CD14-positive monocyte (primary cell): ENCODE measurements at regions not wholly inside any gene's neighbourhood (a gene's known extent, or its start where the extent isn't known, plus 50 kb on each side); places are given as distances from the start of the nearest gene placed in this dataset.

Experiments used
- DNase-seq, 3 donors: peaks; one replicate each; pipeline ENCODE4 v3.0.0-alpha.2; 2011 to 2022
- H2AFZ ChIP-seq: 2 replicates; pipeline ENCODE4 v1.6.0; 2012; ENCODE audit warnings: mild to moderate bottlenecking, low read depth, low read length, inconsistent platforms; ENCODE audit not compliant: insufficient read depth, poor library complexity, severe bottlenecking
- H3K27ac ChIP-seq, 2 donors: 1 replicate in 1 of 2; 2 replicates in 1 of 2; pipeline ENCODE4 v1.5.1; 2012 to 2013; ENCODE audit warnings: low read length in 2 of 2, control low read depth in 1 of 2, inconsistent platforms in 1 of 2, low read depth in 1 of 2, mild to moderate bottlenecking in 1 of 2
- H3K27me3 ChIP-seq, 2 donors: one replicate each; pipeline versions ENCODE4 v1.6.0 to v1.6.1; 2011 to 2013; ENCODE audit warnings: low read length in 2 of 2; ENCODE audit not compliant: control insufficient read depth in 2 of 2, insufficient read depth in 2 of 2
- H3K36me3 ChIP-seq, 2 donors: replicated peaks in 1 of 2; 1 replicate in 1 of 2; 2 replicates in 1 of 2; pipeline versions ENCODE4 v1.5.1 to v1.6.1; 2012 to 2013; ENCODE audit warnings: low read length in 2 of 2, control low read depth in 1 of 2, inconsistent platforms in 1 of 2, mild to moderate bottlenecking in 1 of 2; ENCODE audit not compliant: insufficient read depth in 2 of 2, control insufficient read depth in 1 of 2
- H3K4me1 ChIP-seq, 2 donors: 1 replicate in 1 of 2; 2 replicates in 1 of 2; pipeline versions ENCODE4 v1.5.1 to v1.6.1; 2012 to 2013; ENCODE audit warnings: low read length in 2 of 2, control low read depth in 1 of 2, inconsistent platforms in 1 of 2, mild to moderate bottlenecking in 1 of 2, moderate library complexity in 1 of 2; ENCODE audit not compliant: insufficient read depth in 2 of 2, control insufficient read depth in 1 of 2
- H3K4me2 ChIP-seq: replicated peaks from 2 replicates; pipeline ENCODE3; 2012; ENCODE audit warnings: low read length, moderate library complexity, mild to moderate bottlenecking; ENCODE audit not compliant: poor library complexity, severe bottlenecking; ENCODE audit errors: extremely low read depth
- H3K4me3 ChIP-seq, 3 experiments: fragments of 200-600 bp in 1 of 3; sonication (generic) in 1 of 3; replicated peaks in 1 of 3; 1 replicate in 2 of 3; 2 replicates in 1 of 3; pipeline ENCODE4 v1.5.1; 2011 to 2013; ENCODE audit warnings: low read length in 3 of 3, mild to moderate bottlenecking in 3 of 3, control low read depth in 2 of 3, low read depth in 2 of 3, inconsistent platforms in 1 of 3, moderate library complexity in 1 of 3
- H3K79me2 ChIP-seq: 2 replicates; pipeline ENCODE4 v1.6.0; 2012; ENCODE audit warnings: mild to moderate bottlenecking, control low read depth, inconsistent platforms, low read length, moderate library complexity; ENCODE audit not compliant: insufficient read depth
- H3K9ac ChIP-seq: 2 replicates; pipeline ENCODE4 v1.6.0; 2017; ENCODE audit warnings: low read length, mild to moderate bottlenecking; ENCODE audit not compliant: insufficient read depth, poor library complexity, severe bottlenecking
- H3K9me3 ChIP-seq, 2 donors: replicated peaks in 1 of 2; 1 replicate in 1 of 2; 2 replicates in 1 of 2; pipeline versions ENCODE4 v1.5.1 to v1.6.1; 2012 to 2013; ENCODE audit warnings: low read length in 2 of 2, control low read depth in 1 of 2; ENCODE audit not compliant: control insufficient read depth in 1 of 2, insufficient read depth in 1 of 2
- H4K20me1 ChIP-seq: 2 replicates; pipeline ENCODE4 v1.6.0; 2012; ENCODE audit warnings: mild to moderate bottlenecking, low read length, control low read depth, moderate library complexity; ENCODE audit not compliant: insufficient read depth
- H3K27ac Mint-ChIP-seq, 7 donors: one replicate each; pipeline ENCODE4 v1.8.0; 2020; ENCODE audit warnings: mild to moderate bottlenecking in 7 of 7, mixed read lengths in 7 of 7, moderate library complexity in 6 of 7, inconsistent platforms in 2 of 7
- H3K27me3 Mint-ChIP-seq, 3 donors: one replicate each; pipeline ENCODE4 v1.8.0; 2021 to 2022; ENCODE audit warnings: low read depth in 3 of 3, mild to moderate bottlenecking in 3 of 3, mixed read lengths in 3 of 3, moderate library complexity in 3 of 3, inconsistent platforms in 1 of 3
- H3K36me3 Mint-ChIP-seq, 2 donors: one replicate each; pipeline ENCODE4 v1.8.0; 2020; ENCODE audit warnings: mixed read lengths in 2 of 2, inconsistent platforms in 1 of 2, mild to moderate bottlenecking in 1 of 2
- H3K4me1 Mint-ChIP-seq: one replicate; pipeline ENCODE4 v1.8.0; 2020; ENCODE audit warnings: mild to moderate bottlenecking, mixed read lengths
- H3K4me3 Mint-ChIP-seq, 2 donors: one replicate each; pipeline ENCODE4 v1.8.0; 2020; ENCODE audit warnings: mild to moderate bottlenecking in 2 of 2, mixed read lengths in 2 of 2, moderate library complexity in 1 of 2
- H3K9me3 Mint-ChIP-seq, 7 donors: one replicate each; pipeline ENCODE4 v1.8.0; 2020 to 2022; ENCODE audit warnings: mixed read lengths in 7 of 7, mild to moderate bottlenecking in 6 of 7, moderate library complexity in 6 of 7, inconsistent platforms in 2 of 7
- CTCF ChIP-seq: fragments of 200-600 bp; IDR thresholded peaks from one replicate; pipeline ENCODE4 v1.8.0; 2022; ENCODE audit warnings: antibody characterized with exemption, mild to moderate bottlenecking
- WGBS: methylation state at CpG from one replicate; pipeline ENCODE4 v1.1.5; 2013; ENCODE audit warnings: missing lambda C conversion rate; ENCODE audit not compliant: insufficient coverage; 5-methylcytosine and 5-hydroxymethylcytosine counted together
- intact Hi-C, 2 donors: fragments of 100-400 bp; cut with micrococcal nuclease; formaldehyde crosslinking; loops; one replicate each; pipeline versions ENCODE4 v1.15.0 to v1.15.1; 2023

- Mint-ChIP-seq H3K36me3 (no peaks in the 10 kb centered on the region), H3K4me3 (no peak overlapping the region), H3K27me3 (peaks cover 0 to 3% (median 0%) of the 10 kb centered on the region in 3 donors), H3K9me3 (peaks cover 0 to 3% (median 0%) of the 10 kb centered on the region in 7 donors), H3K4me1 (peaks cover 21% of the 10 kb centered on the region), H3K27ac (no peak overlapping the region)
- Histone ChIP-seq H3K9me3 (no peaks in the 10 kb centered on the region), H3K4me3 (no peak overlapping the region), H3K79me2 (no peaks in the 10 kb centered on the region), H3K27me3 (no peaks in the 10 kb centered on the region), H3K9ac (no peak overlapping the region), H3K4me1 (peaks cover 12 to 14% of the 10 kb centered on the region in 2 donors), H4K20me1 (no peaks in the 10 kb centered on the region), H3K36me3 (no peaks in the 10 kb centered on the region), H3K27ac (no peak overlapping the region), H3K4me2 (no peak overlapping the region), H2AFZ (peak overlapping the region; percentile 51)
- intact Hi-C loops = no loop called here
- DNase-seq = no peak
- 97% methylated on average over 5 of the region's 11 CpGs for WGBS
- TF ChIP-seq CTCF = no peak
These were observed 207.7 kb upstream of the JARID2 start for GRCh38 chr6:15038013-15038791.

- Histone ChIP-seq H3K4me2 (no peak overlapping the region), H3K27me3 (no peaks in the 10 kb centered on the region), H3K9ac (no peak overlapping the region), H3K79me2 (no peaks in the 10 kb centered on the region), H3K4me3 (no peak overlapping the region), H3K4me1 (peaks cover 12 to 14% of the 10 kb centered on the region in 2 donors), H3K36me3 (no peaks in the 10 kb centered on the region), H3K9me3 (no peaks in the 10 kb centered on the region), H3K27ac (no peak overlapping the region), H2AFZ (peak overlapping the region; percentile 51), H4K20me1 (no peaks in the 10 kb centered on the region)
- TF ChIP-seq CTCF = no peak
- no peak overlapping the region for H3K4me3 Mint-ChIP-seq
- H3K36me3 Mint-ChIP-seq = no peaks in the 10 kb centered on the region
- WGBS = 100% methylated on average over 3 of the region's 3 CpGs
- peaks cover 21% of the 10 kb centered on the region for H3K4me1 Mint-ChIP-seq
- H3K27me3 Mint-ChIP-seq = peaks cover 0 to 3% (median 0%) of the 10 kb centered on the region in 3 donors
- no peaks in the 10 kb centered on the region for H3K9me3 Mint-ChIP-seq
- peak overlapping the region in 1 of 7 donors; percentile 52 for H3K27ac Mint-ChIP-seq
- no peak for DNase-seq
- intact Hi-C loops = no loop called here
These were observed 206.7 kb upstream of the JARID2 start for GRCh38 chr6:15039136-15039535.
